ENCODE measurements at regions not wholly inside any gene's neighbourhood (a gene's known extent, or its start where the extent isn't known, plus 50 kb on each side); places are given as distances from the start of the nearest gene placed in this dataset.
A peak's percentile ranks its signal among the peaks of the same experiment; 100 is the strongest.
"Not testable (repeated sequence)": the region's sequence is repeated elsewhere in the genome, so short reads cannot be mapped to it uniquely, and the experiment has no call there.

- DNase-seq = no peak
Observed at GRCh38 chr4:19155568-19155967, 1096.1 kb upstream of the SLIT2 start.

- DNase-seq = not testable (repeated sequence)
Observed at GRCh38 chr4:19154267-19154666, 1097.4 kb upstream of the SLIT2 start.

GRCh38 chr4:19152264-19152663, 1099.4 kb upstream of the SLIT2 start:
- no peak for DNase-seq

GRCh38 chr4:19151684-19152083, 1100.0 kb upstream of the SLIT2 start:
- DNase-seq = no peak

GRCh38 chr4:19146038-19146437, 1105.7 kb upstream of the SLIT2 start:
- no peak for DNase-seq

GRCh38 chr4:19135895-19136633, 1114.5 kb upstream of the LCORL start:
- no peak for DNase-seq

- DNase-seq = no peak
Observed at GRCh38 chr4:19134685-19135084, 1113.1 kb upstream of the LCORL start.

GRCh38 chr4:19133315-19133714, 1111.8 kb upstream of the LCORL start:
- no peak for DNase-seq

- no peak for DNase-seq
Observed at GRCh38 chr4:19130866-19131265, 1109.3 kb upstream of the LCORL start.

GRCh38 chr4:19128176-19128575, 1106.6 kb upstream of the LCORL start:
- DNase-seq = no peak

GRCh38 chr4:19126903-19127302, 1105.3 kb upstream of the LCORL start:
- DNase-seq = no peak

GRCh38 chr4:19123681-19124080, 1102.1 kb upstream of the LCORL start:
- peak; percentile 9 for DNase-seq

GRCh38 chr4:19119904-19120560, 1098.5 kb upstream of the LCORL start:
- no peak for DNase-seq

- DNase-seq = no peak
Observed at GRCh38 chr4:19117022-19117421, 1095.5 kb upstream of the LCORL start.

GRCh38 chr4:19104176-19104575, 1082.6 kb upstream of the LCORL start:
- DNase-seq = no peak

GRCh38 chr4:19095491-19096046, 1074.0 kb upstream of the LCORL start:
- no peak for DNase-seq

- no peak for DNase-seq
Observed at GRCh38 chr4:19093951-19094350, 1072.4 kb upstream of the LCORL start.

- DNase-seq = no peak
Observed at GRCh38 chr4:19092797-19093196, 1071.2 kb upstream of the LCORL start.

GRCh38 chr4:19074036-19074435, 1052.5 kb upstream of the LCORL start:
- DNase-seq = no peak

GRCh38 chr4:19063662-19064061, 1042.1 kb upstream of the LCORL start:
- DNase-seq = no peak

- no peak for DNase-seq
Observed at GRCh38 chr4:19054916-19055315, 1033.4 kb upstream of the LCORL start.

GRCh38 chr4:19051831-19052230, 1030.3 kb upstream of the LCORL start:
- DNase-seq = peak; percentile 43

GRCh38 chr4:19047279-19047880, 1025.8 kb upstream of the LCORL start:
- no peak for DNase-seq

Measured in renal pelvis (tissue), 1 donor.